Gastroesophageal sphincter (tissue), 3 donors: ENCODE measurements at regions not wholly inside any gene's neighbourhood (a gene's known extent, or its start where the extent isn't known, plus 50 kb on each side); places are given as distances from the start of the nearest gene placed in this dataset.

ENCODE experiments used
- CTCF ChIP-seq, 4 experiments: fragments of 200-600 bp in 2 of 4; fragments of 450-650 bp in 2 of 4; sonication (generic) in 1 of 4; IDR thresholded peaks; one replicate each; pipeline ENCODE4 v1.5.1; 2017 to 2019; ENCODE audit warnings: antibody characterized with exemption in 4 of 4, mild to moderate bottlenecking in 2 of 4, moderate library complexity in 2 of 4
- EP300 ChIP-seq: sonication (generic); formaldehyde crosslinking; IDR thresholded peaks from one replicate; pipeline ENCODE4 v1.6.1; 2017; ENCODE audit warnings: antibody characterized with exemption, mild to moderate bottlenecking
- POLR2A ChIP-seq, 2 donors: fragments of 450-650 bp; IDR thresholded peaks; one replicate each; pipeline ENCODE4 v1.6.1; 2017; ENCODE audit warnings: antibody characterized with exemption in 2 of 2, mild to moderate bottlenecking in 2 of 2, moderate library complexity in 1 of 2

- no peak for TF ChIP-seq POLR2A (IDR thresholded peaks at IDR 0.05)
- no peak for TF ChIP-seq CTCF (IDR thresholded peaks at IDR 0.05)
- no peak for TF ChIP-seq EP300
Observed at GRCh38 chr11:80343436-80343835, 902.6 kb upstream of the TENM4 start.
